ENCODE measurements at regions not wholly inside any gene's neighbourhood (a gene's known extent, or its start where the extent isn't known, plus 50 kb on each side); places are given as distances from the start of the nearest gene placed in this dataset.
A peak's percentile ranks its signal among the peaks of the same experiment; 100 is the strongest.
"Not testable (repeated sequence)": the region's sequence is repeated elsewhere in the genome, so short reads cannot be mapped to it uniquely, and the experiment has no call there.

- no peak for DNase-seq (ENCODE audit: low spot score)
Measured at GRCh38 chr3:14252321-14253021, 73.9 kb downstream of the LSM3 start.

- no peak for DNase-seq (ENCODE audit: low spot score)
Measured at GRCh38 chr3:14253022-14253706, 74.5 kb downstream of the LSM3 start.

GRCh38 chr3:14253707-14254382 lies 75.2 kb downstream of the LSM3 start:
- DNase-seq (ENCODE audit: low spot score) = no peak

DNA sequence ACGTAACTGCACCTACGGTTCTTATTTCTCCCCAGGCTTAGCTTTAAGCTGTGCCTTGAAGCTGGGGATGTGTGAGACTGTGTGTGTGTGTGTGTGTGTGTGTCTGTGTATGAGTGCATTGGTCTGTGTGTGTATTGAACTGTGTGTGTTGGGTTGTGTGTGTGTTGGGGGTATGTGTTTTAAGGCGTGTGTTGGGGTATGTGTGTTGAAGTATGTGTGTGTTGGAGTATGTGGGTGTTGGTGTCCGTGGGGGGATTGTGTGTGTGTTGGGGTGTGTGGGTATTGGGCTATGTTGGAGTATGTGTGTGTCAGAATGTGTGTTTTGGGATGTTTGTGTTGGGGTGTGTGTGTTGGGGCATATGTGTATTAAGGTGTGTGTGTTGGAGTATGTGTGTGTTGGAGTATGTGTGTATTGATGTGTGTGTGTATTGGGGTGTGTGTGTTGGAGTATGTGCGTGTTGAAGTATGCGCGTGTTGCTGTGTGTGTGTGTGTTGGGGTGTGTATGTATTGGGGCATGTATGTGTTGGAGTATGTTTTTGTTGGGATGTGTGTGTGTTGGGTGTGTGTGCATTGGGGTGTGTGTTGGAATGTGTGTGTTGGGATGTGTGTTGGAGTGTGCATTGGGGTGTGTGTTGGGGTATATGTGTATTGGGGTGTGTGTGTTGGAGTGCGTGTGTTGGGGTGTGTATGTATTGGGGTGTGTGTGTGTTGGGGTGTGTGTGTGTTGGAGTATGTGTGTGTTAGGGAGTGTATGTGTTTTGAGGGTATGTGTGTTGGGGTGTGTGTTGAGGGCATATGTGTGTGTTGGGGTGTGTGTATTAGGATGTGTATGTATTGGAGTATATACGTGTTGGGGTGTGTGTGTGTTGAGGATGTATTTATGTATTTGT lies 76.4 kb downstream of the LSM3 start:
- no peak for DNase-seq (ENCODE audit: low spot score)

DNA sequence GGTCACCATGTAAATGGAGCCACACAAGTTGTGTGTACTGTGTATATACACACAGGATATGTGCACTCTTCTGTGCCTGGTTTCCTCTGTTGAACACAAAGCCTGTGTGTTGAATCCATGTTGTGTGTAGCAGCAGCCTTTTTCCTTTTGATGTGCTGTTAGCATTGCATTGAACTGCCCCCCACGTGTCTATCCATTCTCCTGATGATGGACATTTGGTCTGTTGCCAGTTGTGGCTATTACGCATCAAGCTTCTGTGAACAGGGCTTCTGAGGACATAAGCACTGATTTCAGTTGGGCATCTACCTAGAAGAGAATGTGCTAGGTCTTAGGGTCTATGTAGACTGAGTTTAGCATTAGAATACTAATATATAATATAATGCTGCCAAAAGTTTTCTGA lies 77.4 kb downstream of the LSM3 start:
- no peak for DNase-seq (ENCODE audit: low spot score)

DNA sequence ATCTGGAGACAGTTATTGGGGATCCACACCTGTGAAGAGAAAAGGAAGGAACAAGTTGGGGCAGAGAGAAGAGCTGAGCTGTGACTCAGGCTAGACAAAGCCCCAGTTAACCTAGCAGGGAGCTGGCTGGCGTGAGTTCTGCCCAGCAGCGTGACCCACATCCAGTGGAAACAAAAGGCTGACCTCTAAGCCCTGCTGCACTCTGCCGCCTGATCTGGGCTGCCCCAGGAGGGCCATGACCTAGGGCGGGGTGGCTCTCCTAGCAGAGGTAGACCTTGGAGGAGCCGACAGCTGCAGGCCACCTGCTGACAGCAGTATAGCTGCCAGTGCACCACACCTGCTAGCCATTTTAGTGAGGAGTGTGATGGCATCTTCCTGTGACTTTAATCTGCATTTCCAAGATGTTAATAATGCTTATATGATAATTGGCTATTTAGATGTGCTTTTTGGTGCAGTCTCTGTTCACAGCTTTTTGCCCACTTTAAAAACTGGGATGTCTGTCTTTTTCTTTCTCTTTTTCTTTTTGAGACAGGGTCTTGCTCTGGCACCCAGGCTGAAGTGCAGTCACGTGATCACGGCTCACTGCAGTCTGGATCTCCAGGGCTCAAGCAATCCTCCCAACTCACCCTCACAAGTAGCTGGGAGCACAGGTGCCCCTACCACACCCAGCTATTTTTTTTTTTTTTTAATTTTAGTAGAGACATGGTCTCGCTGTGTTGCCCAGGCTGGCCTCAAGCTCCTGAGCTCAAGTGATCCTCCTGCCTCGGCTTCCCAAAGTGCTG lies 78.1 kb downstream of the LSM3 start:
- no peak for DNase-seq (ENCODE audit: low spot score)

DNA sequence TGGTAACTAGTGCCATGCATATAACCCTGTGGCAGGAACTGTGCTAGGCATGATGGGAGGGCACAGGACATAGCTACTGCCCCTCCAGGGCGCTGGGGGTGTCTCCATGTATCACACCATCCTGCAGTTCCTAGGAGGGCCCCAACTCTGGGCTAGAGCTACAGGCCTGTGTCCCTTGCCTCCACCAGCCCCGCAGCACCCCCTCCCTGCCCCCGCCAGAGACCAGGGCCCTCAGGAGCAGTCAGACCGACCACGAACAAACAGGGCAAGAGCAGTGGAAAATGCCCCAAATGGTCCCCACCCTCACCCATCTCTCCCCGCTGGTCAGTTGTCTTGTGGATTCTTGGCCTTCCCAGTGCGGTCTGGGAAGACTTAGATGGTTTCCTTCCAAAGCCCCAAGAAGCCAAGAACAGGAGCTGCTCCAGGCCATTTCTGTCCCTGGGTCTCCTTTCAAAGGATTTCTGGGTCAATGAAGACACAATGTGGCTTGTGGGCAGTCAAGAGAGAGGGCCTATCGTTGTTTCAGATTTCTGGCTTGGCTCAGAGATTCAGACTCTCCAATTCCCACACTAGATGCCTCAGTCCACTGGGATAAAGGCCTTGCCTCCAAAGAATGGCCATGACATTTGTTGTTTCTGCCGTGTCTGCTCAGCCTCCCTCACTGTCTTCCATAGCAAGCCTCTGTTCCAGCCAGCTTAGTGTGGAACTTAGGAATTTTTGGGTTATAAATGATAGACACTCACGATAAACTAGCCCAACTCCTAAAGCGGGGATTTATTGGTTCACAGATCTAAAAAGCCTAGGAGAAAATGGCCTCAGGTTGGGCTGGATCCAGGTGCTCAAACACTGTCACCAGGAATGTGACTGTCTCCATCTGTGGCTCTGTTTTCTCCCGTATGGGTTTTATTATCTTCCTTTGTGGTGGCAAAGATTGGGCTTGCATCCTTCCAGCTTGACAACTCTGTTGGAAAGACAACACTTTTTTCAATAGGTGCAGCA lies 80.6 kb downstream of the LSM3 start:
- no peak for DNase-seq (ENCODE audit: low spot score)

- DNase-seq (ENCODE audit: low spot score) = no peak
Measured at GRCh38 chr3:14260463-14260862, 81.8 kb downstream of the LSM3 start.

DNA sequence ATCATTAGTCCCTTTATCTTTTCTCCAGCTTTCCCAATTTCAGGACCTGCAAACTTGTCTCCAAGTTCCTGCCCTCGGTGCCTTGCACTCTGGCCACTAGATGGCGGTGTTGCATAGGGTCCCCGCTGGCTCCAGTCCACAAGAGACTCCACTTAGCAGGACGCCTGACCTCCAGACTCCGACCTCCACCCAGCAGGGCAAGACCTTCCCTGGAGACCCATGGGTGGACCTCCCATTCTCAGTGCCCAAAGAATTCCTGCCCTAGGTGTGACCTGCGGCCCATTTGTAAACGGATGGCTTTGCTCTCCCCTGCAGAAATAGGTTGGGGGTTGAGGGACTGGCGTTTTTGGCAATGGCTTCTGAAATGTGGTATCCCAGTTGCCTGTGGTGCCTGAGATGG lies 82.6 kb downstream of the LSM3 start:
- peak; percentile 74 for DNase-seq (ENCODE audit: low spot score)

- DNase-seq (ENCODE audit: low spot score) = no peak
Measured at GRCh38 chr3:14262212-14262611, 83.6 kb downstream of the LSM3 start.

GRCh38 chr3:14262867-14263266 lies 84.2 kb downstream of the LSM3 start:
- DNase-seq (ENCODE audit: low spot score) = no peak

GRCh38 chr3:14263317-14264005 lies 84.8 kb downstream of the LSM3 start:
- no peak for DNase-seq (ENCODE audit: low spot score)

DNA sequence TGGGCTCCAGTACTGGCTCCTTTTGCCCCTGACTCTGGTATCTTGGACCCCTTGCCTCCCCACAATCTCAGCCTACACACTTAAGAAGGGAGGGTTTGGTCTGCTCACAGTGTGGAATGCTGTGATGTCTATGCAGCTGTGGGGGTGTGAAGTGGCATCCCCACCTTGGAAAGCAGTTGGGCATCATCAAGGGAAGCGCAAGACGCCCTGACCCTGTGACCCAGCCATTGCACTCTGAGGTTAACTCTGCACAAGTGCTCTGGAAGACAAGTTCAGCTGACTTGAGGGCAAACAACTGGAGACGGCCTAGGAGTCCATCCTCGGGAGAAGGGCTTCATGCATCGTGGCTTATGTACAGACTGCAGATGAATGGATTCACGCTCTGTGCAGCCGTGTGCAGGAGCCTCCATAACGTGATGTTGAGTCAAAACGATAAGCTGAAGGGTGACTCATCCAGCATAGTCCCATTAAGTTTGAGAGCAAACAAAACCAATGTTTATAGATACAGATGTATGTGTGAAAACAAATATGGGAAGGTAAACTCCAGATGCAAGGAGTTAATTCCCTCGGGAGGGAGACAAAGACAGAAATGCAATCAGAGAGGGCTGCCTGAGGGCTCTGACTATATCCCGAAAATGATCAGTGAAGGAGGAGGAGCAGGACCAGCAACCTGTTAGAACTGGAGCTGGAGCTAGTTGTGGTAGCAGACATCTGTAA lies 86.8 kb downstream of the LSM3 start:
- no peak for DNase-seq (ENCODE audit: low spot score)

GRCh38 chr3:14266361-14266760 lies 87.7 kb downstream of the LSM3 start:
- DNase-seq (ENCODE audit: low spot score) = no peak

GRCh38 chr3:14267976-14268375 lies 89.4 kb downstream of the LSM3 start:
- no peak for DNase-seq (ENCODE audit: low spot score)

DNA sequence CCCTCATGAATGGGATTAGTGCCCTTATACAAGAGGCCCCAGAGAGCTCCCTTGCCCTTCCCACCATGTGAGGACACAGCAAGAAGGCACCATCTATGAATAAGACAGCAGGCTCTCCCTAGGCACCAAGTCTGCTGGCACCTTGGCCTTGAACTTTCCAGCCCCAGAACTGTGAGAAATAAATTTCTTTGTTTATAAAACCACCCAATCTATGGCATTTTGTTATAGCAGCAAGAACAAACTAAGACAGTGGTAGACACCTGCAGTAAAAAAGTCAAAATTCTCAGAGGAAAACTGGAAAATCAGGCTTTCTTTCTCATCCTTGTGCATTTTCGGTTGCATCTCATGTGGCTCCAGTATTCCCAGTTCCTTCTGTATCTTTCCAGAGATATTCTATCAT lies 90.3 kb downstream of the LSM3 start:
- DNase-seq (ENCODE audit: low spot score) = no peak

GRCh38 chr3:14272041-14272958 lies 93.7 kb downstream of the LSM3 start:
- not testable (repeated sequence) for DNase-seq (ENCODE audit: low spot score)

Data from hematopoietic multipotent progenitor cell treated with erythropoietin and hydrocortisone succinate and interleukin-3 and kit ligand, for 15 days (in vitro differentiated cells).